Neutrophil (primary cell): ENCODE measurements at regions not wholly inside any gene's neighbourhood (a gene's known extent, or its start where the extent isn't known, plus 50 kb on each side); places are given as distances from the start of the nearest gene placed in this dataset.

Experiments
- H3K27ac ChIP-seq: fragments of 200-600 bp; sonication (generic); 2 replicates; pipeline ENCODE4 v1.5.1; 2016; ENCODE audit warnings: mild to moderate bottlenecking, moderate library complexity
- H3K27me3 ChIP-seq: fragments of 200-600 bp; sonication (generic); 2 replicates; pipeline ENCODE4 v1.6.0; 2016; ENCODE audit warnings: mild to moderate bottlenecking
- H3K36me3 ChIP-seq: fragments of 200-600 bp; sonication (generic); 2 replicates; pipeline ENCODE4 v1.5.1; 2017
- H3K4me1 ChIP-seq, 2 experiments: fragments of 200-600 bp in 1 of 2; sonication (generic) in 1 of 2; 1 replicate in 1 of 2; 2 replicates in 1 of 2; pipeline versions ENCODE4 v1.5.1 to v1.6.1; 2013 to 2016; ENCODE audit warnings: low read depth in 1 of 2, low read length in 1 of 2, mild to moderate bottlenecking in 1 of 2, moderate library complexity in 1 of 2; ENCODE audit not compliant: control insufficient read depth in 1 of 2, insufficient read depth in 1 of 2
- H3K4me3 ChIP-seq, 2 experiments: fragments of 200-600 bp in 1 of 2; sonication (generic) in 1 of 2; 1 replicate in 1 of 2; 2 replicates in 1 of 2; pipeline ENCODE4 v1.5.1; 2013 to 2016; ENCODE audit warnings: low read depth in 1 of 2, low read length in 1 of 2, mild to moderate bottlenecking in 1 of 2, moderate library complexity in 1 of 2
- H3K9me3 ChIP-seq: fragments of 200-600 bp; sonication (generic); 2 replicates; pipeline ENCODE4 v1.5.1; 2016
- TF ChIP-seq, protein P1 (sequence below): fragments of 200-600 bp; sonication (generic); IDR thresholded peaks from 2 replicates; pipeline ENCODE4 v1.5.1; 2016; ENCODE audit warnings: antibody characterized with exemption

DNA sequence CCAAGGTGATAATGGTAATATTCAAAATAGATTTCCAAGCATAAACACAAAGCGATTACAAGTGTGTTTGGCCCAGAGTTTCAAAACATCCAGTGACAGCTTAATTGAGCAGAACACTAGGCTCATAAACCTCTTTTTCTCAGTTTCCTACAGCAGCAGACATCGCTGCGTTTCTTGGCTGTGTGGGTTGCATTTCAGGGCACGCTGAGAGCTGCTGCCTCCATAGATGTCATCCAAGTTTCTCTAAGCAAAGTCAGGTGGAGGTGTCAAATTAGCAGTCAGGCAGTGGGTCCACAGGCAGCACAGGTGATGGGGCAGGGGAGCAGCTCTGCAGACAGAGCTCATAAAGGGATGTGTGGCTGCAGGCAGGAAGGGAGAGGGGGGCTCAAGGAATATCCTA is 50.5 kb upstream of the COL13A1 start:
- H3K27me3 ChIP-seq, result peaks cover 37% of the 10 kb centered on the region
- TF ChIP-seq, protein P1, sequence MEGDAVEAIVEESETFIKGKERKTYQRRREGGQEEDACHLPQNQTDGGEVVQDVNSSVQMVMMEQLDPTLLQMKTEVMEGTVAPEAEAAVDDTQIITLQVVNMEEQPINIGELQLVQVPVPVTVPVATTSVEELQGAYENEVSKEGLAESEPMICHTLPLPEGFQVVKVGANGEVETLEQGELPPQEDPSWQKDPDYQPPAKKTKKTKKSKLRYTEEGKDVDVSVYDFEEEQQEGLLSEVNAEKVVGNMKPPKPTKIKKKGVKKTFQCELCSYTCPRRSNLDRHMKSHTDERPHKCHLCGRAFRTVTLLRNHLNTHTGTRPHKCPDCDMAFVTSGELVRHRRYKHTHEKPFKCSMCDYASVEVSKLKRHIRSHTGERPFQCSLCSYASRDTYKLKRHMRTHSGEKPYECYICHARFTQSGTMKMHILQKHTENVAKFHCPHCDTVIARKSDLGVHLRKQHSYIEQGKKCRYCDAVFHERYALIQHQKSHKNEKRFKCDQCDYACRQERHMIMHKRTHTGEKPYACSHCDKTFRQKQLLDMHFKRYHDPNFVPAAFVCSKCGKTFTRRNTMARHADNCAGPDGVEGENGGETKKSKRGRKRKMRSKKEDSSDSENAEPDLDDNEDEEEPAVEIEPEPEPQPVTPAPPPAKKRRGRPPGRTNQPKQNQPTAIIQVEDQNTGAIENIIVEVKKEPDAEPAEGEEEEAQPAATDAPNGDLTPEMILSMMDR, result no peak

More for the DNA sequence above, 50.5 kb upstream of the COL13A1 start:
- no peaks in the 10 kb centered on the region for H3K36me3 ChIP-seq
- no peak overlapping the region for H3K27ac ChIP-seq
- no peaks in the 10 kb centered on the region for H3K4me1 ChIP-seq
- no peaks in the 10 kb centered on the region for H3K9me3 ChIP-seq
- H3K4me3 ChIP-seq, result no peak overlapping the region
